Smooth muscle cell of the brain vasculature (primary cell): ENCODE measurements at regions not wholly inside any gene's neighbourhood (a gene's known extent, or its start where the extent isn't known, plus 50 kb on each side); places are given as distances from the start of the nearest gene placed in this dataset.

Experiments
- DNase-seq: peaks from one replicate; pipeline ENCODE4 v3.0.0-alpha.2; 2012; ENCODE audit warnings: low read depth, low spot score

GRCh38 chr2:228239207-228239906 lies 57.9 kb upstream of the SPHKAP start:
- DNase-seq = no peak
